Vagina (tissue), 2 donors: ENCODE measurements at regions not wholly inside any gene's neighbourhood (a gene's known extent, or its start where the extent isn't known, plus 50 kb on each side); places are given as distances from the start of the nearest gene placed in this dataset.

ENCODE experiments used
- CTCF ChIP-seq, 3 experiments: fragments of 450-650 bp in 2 of 3; fragments of 200-600 bp in 1 of 3; sonication (generic) in 1 of 3; IDR thresholded peaks; one replicate each; pipeline ENCODE4 v1.5.1; 2017 to 2019; ENCODE audit warnings: antibody characterized with exemption in 3 of 3, mild to moderate bottlenecking in 2 of 3, moderate library complexity in 2 of 3
- POLR2A ChIP-seq, 2 donors: fragments of 450-650 bp; IDR thresholded peaks; one replicate each; pipeline ENCODE4 v1.6.1; 2017; ENCODE audit warnings: antibody characterized with exemption in 2 of 2, mild to moderate bottlenecking in 2 of 2, moderate library complexity in 2 of 2
- POLR2AphosphoS5 ChIP-seq, 2 donors: sonication (generic); formaldehyde crosslinking; IDR thresholded peaks; one replicate each; pipeline ENCODE4 v1.9.0; 2017; ENCODE audit warnings: antibody characterized with exemption in 2 of 2, mild to moderate bottlenecking in 2 of 2, low read depth in 1 of 2; ENCODE audit not compliant: insufficient read depth in 1 of 2

- TF ChIP-seq CTCF (IDR thresholded peaks at IDR 0.05) (no peak), POLR2A (IDR thresholded peaks at IDR 0.05) (no peak), POLR2AphosphoS5 (IDR thresholded peaks at IDR 0.05; ENCODE audit: insufficient read depth in 1 of 2, low read depth in 1 of 2) (no peak)
Observed at GRCh38 chr5:167573370-167574127, 717.9 kb upstream of the WWC1 start.
